NCI-H1417 treated with DMSO at 0.1 percent for 48 hours (cell line): ENCODE measurements at regions not wholly inside any gene's neighbourhood (a gene's known extent, or its start where the extent isn't known, plus 50 kb on each side); places are given as distances from the start of the nearest gene placed in this dataset.
"Not testable (repeated sequence)": the region's sequence is repeated elsewhere in the genome, so short reads cannot be mapped to it uniquely, and the experiment has no call there.

Source experiments
- DNase-seq: peaks from one replicate; lab custom pipeline; 2025; lab: John Stamatoyannopoulos, UW

GRCh38 chrX:137195991-137196390, 162.2 kb upstream of the GPR101 start:
- no peak for DNase-seq

DNA sequence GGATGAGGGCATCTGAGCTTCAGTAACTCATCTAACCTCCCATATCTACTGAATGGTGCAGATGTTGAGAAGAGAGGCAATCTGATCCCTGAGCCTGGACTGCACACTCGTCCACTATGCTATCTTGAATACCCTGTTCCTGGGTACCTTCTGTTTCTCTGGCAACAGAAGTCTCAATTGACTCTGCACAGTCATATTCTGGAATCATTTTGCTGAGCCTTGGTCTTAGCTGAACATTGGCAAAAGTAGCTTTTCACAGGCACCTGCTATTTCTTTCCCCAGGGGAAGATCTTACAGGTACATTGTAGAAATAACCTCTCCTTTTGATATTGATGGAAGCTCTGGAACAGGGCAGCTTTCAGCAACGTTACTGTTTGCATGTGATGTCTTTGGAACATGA, 161.5 kb upstream of the GPR101 start:
- DNase-seq, result no peak

DNA sequence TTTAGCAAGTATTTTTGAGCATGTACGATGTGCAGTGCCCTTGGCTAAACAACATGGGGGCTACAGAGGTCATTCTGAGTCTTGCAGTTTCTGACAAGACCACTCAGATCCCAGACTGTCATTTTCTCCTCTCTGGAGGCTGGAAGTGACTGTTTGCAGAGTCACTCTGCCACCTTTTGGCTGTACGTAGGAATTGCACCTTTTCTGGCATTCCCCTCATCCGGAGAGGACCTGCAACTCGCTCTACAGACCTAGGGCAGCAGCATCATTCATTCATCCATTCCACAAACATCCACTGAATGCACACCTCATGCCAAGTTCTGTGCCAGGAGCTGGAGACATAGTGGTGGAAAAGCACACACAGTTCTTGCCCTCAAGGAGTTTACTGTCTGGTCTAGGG, 160.4 kb upstream of the GPR101 start:
- no peak for DNase-seq

DNA sequence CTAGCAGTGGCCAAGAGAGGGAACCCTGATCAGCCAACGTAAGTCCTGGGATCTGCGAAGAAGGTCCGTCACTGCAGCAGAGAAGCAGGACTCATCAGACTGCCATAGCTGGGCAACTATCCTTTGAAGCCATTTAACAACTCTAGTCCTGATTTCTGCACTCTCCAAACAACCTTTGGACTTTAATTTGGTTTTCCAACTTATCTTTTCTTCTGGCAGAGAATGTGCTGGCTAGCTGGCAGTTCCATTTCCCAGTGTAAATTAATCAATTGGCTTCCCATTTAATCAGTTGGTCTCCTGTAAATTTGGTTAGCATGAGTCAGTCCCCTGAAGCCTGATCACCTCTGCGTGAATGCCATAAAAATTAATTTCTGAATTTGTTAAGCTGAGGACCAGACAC, 153.7 kb upstream of the GPR101 start:
- no peak for DNase-seq

DNA sequence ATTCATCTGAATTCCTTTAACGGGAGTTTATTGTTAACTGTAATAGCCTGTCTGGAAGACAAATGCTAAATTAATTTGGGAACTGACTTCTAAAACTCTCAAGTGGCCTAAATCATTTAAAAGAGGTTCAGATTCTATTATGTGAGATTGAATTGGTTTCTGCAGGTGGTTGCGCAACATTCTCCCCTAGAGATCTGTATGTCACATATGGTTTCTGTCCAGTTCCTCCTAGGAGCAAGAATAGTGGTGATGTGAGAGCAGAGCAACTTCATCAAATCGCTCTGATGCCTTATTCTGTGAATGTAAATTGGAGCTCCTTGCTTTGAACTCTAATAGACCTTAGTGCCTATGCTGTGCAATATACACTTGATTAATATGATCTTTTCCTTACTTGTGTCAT, 144.6 kb upstream of the GPR101 start:
- DNase-seq, result no peak

DNA sequence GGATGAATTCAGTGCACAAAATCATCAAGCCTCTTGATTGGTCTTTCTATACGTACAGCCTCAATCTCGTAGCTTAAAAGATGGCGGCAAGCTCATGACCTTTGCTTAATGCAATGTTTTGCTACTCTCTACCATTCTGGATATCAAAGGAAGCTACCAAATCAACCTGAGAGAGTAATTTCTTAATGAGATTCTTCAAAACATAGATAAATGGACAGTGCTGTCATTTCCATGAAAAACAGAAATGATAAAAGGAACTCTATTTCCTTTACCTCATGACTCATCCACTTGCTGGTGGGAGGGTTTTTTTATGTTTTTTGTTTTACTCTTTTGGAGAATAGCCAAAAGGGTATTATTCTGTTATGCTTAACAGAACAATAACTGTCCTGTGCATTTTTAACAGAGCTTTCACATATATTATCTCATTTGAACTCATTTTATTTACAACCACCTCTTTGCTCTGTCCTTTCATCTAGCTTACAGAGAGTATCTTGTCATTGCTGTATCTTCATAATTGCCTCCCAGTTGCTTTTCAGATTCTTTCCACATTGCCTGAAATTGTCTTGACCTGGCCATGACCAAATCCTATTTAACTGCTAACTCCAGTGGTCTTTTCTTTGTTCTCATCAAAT, 138.6 kb upstream of the GPR101 start:
- DNase-seq, result no peak

DNA sequence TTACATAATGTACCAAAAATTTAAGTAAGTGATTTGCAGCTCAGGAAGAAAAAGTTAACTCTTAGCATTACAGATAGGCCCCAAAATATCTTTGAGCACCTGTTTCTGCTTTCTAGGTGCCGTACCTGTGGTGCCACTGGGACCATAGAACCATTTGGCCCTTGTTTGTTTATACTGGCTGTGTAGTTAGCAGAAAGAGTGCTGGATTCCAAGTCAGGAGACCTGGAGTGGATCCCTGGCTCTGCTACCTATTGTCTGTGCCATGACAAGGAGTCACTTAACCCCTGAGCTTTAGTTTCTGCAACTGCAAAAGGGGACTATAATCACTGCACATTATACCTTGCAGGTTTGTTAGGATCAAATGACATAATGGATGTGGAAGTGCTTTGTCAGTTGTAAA, 137.8 kb upstream of the GPR101 start:
- no peak for DNase-seq

DNA sequence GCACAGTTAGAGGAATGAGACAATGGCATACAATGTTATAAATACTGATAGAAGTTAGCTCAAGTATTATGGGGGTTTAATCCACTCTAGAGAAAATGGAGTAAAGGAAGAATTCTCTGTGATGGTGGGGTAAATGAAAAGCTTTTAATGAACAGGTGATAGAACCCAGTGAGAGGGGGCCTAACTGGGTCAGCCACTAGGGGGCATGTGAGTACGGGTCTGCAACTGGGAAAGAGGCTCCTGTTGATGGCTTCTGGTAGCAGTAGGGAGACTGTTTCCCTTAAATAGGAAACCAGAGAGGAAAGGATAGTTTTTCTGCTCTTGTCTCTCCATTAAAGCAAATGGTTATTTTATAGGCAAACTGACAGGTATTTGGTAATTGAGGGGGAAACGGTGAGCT, 132.8 kb upstream of the GPR101 start:
- peak; percentile 0 for DNase-seq

- DNase-seq, result no peak
Measured at GRCh38 chrX:137164329-137164728, 130.5 kb upstream of the GPR101 start.

DNA sequence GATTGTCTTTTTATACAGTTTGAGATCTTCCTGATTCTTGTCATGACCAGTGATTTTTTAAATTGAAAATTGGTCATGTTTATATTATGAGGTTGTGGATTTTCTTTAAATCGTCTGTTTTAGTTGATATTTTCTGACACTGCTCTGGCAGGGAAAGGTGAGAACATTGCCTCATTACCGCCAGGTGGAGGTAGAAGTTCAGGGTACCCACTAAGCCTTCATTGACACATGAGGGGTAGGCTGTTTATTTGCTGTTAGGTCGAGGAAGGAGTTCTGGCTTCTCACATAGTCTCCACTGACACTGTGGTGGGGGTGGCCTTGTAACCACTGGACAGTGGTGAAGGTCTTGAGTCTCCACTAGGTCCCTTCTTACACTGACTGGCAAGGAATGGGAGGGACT, 117.6 kb upstream of the GPR101 start:
- DNase-seq, result no peak

DNA sequence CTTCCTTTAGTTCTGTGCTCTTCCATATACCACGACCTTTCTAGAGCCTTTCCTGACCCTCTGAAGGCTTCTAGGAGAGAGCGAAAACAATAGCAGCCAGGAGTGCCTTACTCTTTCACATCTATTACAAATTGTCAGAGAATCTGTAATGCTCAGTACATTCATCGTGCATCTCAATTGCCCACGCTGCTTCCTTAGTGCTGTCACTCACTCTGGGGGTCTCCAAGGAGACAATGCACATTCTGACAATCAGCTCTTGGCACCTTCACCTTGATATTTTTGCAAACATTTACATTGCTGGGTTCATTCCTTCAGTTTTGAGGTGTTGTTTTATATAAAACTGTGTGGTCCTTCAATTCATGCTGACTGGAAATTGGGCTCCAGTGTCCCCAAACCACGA, 110.1 kb upstream of the GPR101 start:
- DNase-seq, result no peak

DNA sequence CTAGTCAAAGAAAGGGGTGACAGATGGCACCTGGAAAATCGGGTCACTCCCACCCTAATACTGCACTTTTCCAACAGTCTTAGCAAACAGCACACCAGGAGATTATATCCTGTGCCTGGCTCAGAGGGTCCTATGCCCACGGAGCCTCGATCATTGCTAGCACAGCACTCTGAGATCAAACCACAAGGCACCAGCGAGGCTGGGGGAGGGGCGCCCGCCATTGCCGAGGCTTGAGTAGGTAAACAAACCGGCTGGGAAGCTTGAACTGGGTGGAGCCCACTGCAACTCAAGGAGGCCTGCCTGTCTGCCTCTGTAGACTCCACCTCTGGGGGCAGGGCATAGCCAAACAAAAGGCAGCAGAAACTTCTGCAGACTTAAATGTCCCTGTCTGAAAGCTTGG, 88.9 kb upstream of the GPR101 start:
- DNase-seq, result not testable (repeated sequence)

DNA sequence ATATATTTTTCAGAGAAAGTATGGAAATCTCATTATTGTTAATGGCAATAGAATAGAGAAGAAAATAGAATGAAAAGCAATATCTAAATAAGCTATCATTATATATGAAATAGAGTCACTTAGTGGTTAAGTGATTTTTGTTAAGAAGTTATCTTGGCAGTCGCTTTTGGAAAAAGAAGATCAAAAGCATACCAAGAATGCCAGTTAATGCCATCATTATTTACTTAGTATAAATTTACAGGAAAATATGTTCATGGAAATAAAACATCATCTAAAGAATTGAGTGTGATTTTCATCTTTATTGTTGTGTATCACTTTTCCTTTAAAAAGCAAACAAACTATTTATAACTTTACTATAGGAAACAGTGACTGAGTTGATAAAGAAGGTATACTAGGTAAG, 85.3 kb upstream of the GPR101 start:
- no peak for DNase-seq

- DNase-seq, result no peak
Measured at GRCh38 chrX:137118536-137118935, 84.7 kb upstream of the GPR101 start.

GRCh38 chrX:137118136-137118535, 84.3 kb upstream of the GPR101 start:
- no peak for DNase-seq

DNA sequence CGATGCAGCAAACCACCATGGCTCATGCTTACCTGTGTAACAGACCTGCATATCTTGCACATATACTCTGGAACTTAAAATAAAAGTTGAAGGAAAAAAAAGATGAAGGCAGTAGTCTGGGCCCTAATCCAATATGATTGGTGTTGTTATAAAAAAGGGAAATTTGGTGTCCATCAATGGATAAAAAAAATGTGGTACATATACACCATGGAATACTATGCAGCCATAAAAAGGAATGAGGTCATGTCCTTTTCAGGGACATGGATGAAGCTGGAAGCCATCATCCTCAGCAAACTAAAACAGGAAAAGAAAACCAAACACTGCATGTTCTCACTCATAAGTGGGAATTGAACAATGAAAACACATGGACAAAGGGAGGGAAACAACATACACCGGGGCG, 74.1 kb upstream of the GPR101 start:
- not testable (repeated sequence) for DNase-seq

DNA sequence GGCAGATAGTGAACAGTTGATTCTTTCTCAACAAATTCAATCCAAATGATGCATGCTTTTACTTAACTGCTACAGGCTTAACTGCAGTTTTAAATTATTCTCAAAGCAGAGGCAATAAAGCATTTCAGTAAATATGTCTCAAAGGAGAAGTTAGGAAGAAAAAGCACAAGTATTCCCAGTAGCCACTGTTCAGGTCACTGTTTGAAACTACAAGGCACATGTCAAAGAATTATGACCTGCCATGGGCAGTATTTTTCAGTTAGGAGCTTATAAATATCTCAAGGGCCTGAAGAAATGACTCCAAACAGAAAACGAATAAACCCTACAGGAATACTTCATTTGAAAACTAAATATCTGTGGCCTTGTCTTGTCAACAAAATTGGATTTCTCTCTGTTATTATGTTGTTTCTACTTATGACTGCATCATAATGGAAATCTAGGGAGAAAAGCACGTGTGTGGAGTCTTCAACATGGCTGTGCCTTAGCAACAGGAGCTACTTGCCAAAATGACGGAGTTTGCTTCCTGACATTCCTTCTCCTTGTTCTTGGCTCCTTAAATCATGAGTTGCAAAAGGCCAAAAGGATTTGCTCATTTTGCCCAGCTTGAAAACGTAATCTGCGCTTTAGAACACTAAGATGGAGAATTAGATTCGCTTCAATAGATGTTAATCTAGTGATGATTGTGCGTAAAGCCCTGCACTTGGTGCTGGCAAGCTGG, 67.6 kb upstream of the GPR101 start:
- DNase-seq, result no peak
